Skeletal muscle cell (primary cell): ENCODE measurements at regions not wholly inside any gene's neighbourhood (a gene's known extent, or its start where the extent isn't known, plus 50 kb on each side); places are given as distances from the start of the nearest gene placed in this dataset.

Experiments used
- DNase-seq: peaks from one replicate; pipeline ENCODE4 v3.0.0-alpha.2; 2010; ENCODE audit warnings: low read depth
- H3K4me3 ChIP-seq: 2 replicates; pipeline ENCODE4 v1.5.1; 2011; ENCODE audit warnings: low read depth, mild to moderate bottlenecking, control low read depth, low read length, moderate library complexity

DNA sequence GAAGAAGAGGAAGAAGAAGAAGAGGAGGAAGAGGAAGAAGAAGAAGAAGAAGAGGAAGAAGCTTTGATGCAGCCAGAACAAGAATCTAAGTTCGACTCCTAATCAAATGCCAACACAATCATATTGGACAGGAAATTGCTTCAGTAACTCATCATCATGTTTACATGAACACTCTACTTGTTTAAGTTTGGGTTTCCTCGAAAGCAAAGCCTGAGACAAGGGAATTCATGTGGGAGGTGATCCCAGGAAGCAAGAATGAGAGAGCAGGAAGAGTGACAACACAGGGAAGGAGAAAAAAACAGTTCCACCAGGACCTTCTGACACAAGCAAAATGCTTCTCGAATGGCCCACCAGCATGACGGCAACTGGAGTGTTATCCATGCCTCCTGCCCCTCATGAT lies 279.0 kb downstream of the PMP22 start:
- DNase-seq, result no peak
- H3K4me3 ChIP-seq, result no peak overlapping the region

DNA sequence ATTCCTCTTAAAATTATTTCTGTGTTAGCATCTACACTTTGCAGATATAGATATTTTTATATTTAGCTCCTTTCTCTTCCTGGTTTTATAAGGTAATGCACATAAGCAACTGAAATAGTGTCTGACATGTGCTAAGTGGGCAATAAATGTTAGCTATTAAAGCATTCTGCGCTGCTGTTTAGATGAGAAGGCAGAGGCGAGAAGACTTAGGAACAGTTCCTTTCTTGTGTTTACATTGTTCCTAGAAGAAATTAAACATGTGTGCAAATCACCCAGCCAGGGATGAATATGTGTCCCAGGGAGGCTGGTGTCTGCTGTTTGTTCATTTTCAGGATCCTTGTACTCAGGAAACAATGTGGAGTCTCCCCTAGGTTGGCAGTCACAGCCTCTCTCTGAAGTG lies 292.3 kb downstream of the PMP22 start:
- no peak overlapping the region for H3K4me3 ChIP-seq
- no peak for DNase-seq

DNA sequence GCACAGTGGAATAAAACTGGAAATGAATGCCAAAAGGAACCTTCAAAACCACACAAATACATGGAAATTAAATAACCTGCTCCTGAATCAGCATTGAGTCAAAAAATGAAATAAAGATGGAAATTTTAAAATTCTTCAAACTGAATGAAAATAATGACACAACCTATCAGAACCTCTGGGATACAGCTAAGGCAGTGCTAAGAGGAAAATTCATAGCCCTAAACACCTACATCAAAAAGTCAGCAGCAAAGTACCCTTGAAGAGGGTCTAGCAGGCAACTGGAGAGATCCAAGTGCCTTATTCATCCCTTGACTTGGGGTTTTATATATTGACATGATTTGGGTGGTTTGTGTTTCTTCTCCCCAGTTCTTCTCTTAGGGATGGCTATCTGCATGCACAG lies 294.1 kb downstream of the PMP22 start:
- H3K4me3 ChIP-seq, result no peak overlapping the region
- DNase-seq, result no peak

DNA sequence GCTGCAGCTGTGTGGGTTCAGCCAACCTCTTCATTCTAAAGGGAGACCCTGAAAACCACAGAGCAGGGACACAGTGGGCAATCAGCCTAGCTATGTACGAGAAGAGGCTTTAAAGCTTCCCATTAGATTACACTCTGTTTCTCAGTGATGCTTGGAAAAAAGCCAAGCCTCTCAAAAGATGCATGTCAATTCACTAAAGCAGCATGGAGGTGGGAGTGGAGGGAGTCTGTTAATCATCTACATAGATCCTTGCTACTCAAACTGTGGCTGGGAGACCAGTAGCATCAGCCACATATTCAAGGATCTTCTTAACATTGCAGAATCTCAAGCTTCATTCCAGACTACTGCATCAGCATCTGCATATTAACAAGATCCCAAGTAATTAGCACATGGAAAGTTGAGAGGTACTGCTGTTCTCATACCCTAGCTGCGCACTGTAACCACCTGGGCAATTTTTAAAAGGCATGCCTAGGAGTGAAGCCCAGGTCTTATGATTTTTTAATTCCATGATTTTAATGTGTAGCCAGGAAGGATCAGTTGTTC lies 305.9 kb downstream of the PMP22 start:
- no peak for DNase-seq
- H3K4me3 ChIP-seq, result no peak overlapping the region

DNA sequence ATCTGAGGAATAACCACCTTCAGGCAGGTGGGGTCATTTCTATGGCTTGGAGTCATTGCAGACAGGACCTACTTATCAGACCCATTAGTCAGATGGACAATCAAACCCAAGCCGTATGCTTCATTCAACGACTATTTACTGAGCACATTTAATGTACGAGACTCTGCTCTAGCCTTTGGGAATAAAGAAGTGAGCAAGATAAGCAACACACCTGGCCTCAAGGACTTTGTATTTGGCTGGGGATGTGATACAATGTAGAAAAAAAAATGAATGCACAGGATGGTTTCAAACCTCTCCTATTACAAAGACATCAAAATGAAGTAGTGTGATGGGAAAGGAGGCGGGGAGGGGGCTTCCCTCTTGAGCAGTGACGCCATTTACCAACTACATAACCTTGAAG lies 311.7 kb downstream of the PMP22 start:
- H3K4me3 ChIP-seq, result no peak overlapping the region
- DNase-seq, result no peak

DNA sequence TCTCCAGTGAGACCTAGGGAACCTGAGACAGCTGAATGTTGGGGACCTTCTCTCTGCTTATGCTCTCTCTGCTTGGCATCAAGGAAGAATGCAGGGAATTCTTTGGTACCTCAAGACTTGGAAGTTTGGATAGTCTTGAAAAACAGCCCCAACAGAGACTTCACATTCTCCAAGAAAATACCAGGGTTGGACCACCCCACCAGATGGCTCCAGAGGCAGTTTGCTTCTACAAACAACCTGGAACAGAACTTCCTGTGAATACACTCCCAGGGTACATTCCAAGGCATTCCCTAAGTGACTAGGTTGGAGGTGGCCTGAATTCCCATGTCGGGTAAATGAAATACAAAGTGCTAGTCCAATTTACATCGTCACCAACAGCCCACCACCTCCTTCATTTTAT lies 314.4 kb downstream of the PMP22 start:
- H3K4me3 ChIP-seq, result no peak overlapping the region
- no peak for DNase-seq

DNA sequence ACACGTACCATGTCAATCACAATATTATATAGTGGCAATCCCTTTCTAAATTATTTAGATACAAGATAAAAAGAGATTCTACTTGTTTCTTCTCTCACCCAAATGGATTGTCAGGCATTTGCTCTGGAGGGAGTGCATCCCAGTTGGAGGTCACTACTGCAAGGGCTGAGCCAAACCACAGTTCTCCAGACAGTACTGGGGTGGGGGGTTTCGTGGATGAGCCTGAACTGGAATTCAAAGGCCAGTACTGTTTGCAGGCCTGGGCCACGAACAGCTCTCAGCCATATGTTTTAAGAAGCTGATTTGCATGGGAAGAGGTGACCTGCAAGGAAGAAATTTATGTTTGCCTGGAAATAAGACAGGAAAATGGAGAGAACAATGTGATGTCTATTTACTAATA lies 314.9 kb downstream of the PMP22 start:
- no peak for DNase-seq
- no peak overlapping the region for H3K4me3 ChIP-seq

DNA sequence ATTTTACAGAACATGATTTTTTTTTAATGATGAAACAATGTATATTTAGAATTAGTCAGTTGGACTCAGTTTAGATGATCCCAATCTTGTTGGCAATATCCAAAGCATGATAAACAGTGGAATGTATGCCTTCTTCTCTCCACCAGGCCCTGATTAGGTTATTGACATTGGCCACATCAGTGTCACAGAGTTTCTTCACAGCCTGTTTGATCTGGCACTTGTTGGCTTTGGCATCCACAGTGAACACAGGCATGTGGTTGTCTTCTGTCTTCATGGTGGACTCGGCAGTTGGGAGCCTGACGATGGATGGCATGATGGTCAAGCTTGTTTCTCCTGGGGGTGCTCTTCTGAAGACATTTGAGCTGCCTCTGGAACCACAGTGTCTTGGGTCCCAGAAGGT lies 317.5 kb downstream of the PMP22 start:
- DNase-seq, result no peak
- H3K4me3 ChIP-seq, result no peak overlapping the region

DNA sequence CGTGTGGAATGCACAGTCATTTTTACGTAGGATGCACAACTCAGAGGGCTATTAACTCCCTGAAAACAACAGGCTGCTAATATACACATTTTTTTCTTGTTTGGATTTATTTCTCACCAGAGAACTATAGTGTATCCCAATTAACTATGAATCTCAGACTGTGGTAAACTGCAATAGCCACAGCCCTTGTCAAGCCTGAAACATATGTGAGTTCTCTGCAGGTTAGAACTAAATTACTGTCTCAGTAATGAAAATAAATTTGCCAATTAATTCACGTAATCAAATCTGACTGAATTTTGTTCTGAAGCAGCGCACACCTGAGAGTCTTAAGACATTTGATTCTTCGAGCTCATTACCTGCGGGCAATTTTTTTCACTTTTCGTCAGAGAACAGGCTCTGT lies 318.6 kb downstream of the PMP22 start:
- DNase-seq, result no peak
- no peak overlapping the region for H3K4me3 ChIP-seq

DNA sequence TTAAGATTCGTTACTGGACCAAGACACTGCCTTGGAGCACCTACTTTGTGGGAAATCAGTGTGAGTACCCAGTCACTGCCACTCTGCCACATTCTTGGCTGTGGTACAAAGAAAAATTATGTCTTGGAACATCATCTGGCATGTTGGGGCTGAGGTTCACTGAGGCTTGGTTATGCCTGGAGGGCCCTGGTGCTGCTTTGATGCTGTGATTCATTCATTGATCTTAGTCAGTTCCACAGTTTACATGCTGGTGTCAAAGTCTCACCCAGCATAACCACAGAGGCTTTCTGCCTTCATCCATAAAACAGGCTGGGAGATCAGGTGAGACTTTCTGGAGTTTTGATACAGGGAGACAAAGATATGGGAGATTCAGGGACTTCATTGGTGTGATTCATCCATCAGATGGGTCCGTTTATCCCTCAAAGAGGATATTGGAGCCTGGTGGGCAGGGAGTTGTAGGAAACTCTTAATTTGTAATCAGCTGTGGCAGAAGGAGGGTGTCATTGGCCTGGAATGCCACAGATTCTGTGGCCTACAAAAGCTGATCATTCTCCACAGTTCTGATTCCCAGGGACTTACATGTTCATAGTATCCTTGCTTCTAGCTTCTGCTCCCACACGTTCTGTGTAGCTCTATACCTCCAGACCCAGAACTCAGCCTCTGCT lies 322.5 kb downstream of the PMP22 start:
- H3K4me3 ChIP-seq, result no peak overlapping the region
- no peak for DNase-seq

DNA sequence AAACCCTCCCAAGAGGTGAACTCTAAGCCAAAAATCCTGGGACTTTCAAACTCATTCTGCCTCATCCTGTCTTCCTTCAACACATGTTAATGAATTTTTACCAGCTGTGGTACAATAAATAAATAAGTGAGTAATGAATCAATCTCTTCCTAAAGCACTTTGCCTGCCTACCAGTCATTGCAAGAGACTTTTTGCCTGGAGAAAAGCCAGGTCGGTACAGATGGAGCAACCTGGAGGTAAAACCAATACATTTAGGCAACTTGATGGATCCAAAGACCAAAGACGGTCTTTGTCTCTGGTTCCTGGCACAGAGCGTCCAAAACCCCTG lies 324.2 kb downstream of the PMP22 start:
- no peak overlapping the region for H3K4me3 ChIP-seq
- no peak for DNase-seq

DNA sequence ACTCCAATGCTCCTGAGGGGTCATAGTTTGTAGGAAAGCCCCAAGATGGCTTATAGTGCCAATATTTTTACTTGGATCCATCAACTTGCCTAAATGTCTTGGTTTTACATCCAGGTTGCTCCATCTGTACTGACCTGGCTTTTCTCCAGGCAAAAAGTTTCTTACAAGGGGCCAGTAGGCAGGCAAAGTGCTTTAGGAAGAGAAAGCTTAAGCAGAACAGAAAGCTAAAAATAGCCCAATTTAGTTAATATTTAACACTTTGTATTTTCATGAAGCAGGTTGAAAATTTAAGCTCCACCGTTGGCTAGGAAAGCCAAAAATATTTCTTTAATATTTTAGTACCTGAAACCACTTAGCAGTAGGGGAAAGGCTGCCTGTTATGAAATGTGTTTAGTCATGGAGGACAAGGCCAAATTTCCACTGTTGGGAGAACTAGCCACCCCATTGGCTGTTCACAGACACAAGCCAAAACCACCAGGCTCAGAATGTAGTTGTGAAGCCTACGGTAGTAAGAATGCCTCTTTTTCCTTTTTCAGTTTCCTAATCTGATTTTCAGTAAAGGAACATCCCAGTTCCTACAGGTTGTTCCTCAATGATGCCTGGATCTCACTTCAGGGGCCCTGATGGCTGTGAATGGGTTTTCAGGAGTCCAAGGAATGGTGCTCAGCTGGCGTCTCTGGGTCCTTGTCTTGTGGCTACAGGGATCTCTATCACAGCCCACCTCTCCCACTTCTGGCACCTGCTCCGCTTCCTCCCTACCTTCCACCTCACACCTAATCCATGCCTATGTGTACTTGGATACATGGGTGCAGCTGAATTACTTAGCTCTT lies 324.8 kb downstream of the PMP22 start:
- no peak for DNase-seq

DNA sequence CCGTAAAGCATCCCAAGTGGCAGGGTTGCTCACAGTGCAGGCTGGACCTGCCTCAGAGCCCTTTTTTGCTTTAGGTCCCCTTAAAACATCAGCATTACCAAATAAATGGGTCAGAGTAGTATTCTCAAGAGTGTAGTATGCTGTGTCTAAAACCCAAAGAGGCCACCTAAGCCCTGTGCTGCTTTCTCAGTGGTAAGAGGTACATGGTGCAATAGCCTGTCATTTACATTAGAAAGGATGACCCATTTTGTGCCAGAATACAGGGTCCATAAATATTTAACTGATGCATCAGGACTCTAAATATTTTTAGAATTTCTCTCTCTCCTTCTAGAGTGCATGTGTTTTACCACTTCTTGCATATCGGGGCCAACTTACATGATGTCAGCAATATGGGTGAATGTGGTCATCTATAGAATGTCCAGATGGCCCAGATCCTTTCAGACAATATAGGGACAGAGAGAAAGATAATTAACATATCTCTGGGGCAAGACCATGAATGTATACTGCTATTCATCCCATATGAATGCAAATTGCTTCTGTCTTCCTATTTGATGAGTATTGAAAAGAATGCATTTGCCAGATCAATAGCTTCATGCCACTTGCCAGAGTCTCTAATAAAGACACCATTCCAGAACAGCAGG lies 329.2 kb downstream of the PMP22 start:
- H3K4me3 ChIP-seq, result no peak overlapping the region
- DNase-seq, result no peak

More for the DNA sequence above, 324.8 kb downstream of the PMP22 start:
- H3K4me3 ChIP-seq, result no peak overlapping the region

DNA sequence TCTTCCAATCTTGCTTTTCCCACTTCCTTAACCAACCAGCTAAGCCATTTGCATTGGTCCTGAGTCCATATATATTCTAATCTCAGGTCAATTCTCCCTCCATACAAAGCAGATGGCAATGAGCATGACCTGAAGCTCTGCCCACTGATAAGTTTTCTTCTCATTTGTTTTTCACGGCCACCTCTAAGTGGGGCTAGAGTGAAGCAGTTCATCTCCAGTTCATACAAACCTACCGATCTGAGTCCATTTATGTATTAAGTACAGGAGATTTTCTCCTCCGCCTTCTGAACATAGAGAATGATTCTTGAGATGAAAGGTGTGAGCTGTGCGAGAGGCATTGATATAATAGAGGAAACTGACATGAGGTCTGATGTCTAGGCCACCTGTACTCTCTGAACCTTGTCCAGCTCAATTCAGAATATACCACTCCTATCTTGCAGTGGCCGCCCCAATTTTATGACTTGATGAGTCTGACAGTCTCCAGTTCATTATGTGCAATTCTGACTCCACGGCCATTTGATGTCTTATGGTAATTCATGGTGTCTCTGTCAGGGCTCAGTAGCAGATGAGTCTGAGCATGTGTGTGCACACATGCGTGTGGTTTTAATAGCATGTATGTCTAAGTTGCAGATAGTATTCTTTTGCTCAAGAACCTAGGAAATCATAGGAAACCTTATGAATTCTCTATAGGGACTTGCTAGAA lies 329.8 kb downstream of the PMP22 start:
- DNase-seq, result no peak
- H3K4me3 ChIP-seq, result no peak overlapping the region

DNA sequence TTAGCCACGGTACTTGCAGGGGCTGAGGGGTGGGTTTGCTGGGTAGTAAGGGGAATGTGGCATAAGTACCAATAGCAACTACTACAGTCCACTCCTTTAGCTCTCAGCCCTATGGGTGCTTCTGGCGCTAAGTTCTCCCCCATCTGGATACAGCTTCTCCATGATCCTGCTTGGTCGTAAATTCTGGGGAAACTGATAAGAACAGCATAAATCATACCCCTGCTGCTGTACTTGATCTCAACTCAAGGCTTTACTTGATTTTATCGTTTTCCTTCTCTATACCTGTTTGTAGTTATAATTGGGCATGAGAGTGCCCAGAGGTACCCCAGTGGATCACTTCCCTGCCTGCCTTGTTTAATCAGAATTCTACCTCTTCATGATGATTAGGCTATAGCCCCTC lies 331.4 kb downstream of the PMP22 start:
- H3K4me3 ChIP-seq, result no peak overlapping the region
- no peak for DNase-seq

DNA sequence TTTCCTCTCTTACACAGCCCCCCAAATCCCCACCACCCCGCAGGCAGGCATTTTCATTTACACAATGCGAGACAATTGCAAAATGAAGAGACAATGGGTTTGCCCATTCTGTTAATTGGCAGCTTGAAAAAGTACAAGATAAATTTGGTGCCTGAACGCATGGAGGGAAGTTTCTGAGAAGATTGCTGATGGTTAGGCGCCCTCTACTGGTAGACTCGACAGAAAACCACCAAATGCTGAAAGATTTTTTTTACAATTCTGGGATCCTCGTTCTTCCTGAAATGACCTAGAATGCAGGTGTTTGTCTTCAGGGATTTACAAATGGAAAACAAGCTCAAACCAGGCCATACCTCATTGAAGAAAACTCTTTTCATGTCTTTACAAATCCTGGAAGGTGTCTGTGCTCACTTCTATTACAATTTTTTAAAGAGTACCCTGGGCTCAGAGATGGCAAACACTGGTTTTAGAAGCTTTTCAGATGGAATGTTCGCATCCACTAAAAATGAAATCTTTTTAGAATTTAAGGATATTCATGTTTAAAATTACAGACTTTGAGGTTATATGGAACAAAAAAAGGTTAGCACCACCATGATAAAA lies 338.5 kb downstream of the PMP22 start:
- DNase-seq, result no peak

DNA sequence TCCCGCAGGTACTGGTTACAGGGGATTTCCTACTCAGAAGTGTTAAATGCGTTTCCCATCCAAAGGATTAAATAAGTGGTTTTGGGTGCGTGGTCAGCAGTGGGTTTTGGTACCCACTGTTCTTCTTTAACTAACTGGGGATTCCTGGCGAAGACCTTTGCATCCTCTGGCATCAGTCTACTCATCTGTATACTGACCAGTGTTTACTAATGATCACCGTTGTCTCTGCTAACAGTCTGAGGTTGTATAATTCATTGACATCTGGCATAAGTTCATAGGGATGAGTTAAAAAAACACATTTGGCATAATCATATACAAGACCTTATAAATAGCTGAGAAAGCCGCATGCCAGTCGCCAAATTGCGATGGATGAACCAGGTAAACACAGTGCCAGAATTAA lies 339.1 kb downstream of the PMP22 start:
- no peak overlapping the region for H3K4me3 ChIP-seq
- DNase-seq, result no peak

More for the DNA sequence above, 338.5 kb downstream of the PMP22 start:
- H3K4me3 ChIP-seq, result no peak overlapping the region

DNA sequence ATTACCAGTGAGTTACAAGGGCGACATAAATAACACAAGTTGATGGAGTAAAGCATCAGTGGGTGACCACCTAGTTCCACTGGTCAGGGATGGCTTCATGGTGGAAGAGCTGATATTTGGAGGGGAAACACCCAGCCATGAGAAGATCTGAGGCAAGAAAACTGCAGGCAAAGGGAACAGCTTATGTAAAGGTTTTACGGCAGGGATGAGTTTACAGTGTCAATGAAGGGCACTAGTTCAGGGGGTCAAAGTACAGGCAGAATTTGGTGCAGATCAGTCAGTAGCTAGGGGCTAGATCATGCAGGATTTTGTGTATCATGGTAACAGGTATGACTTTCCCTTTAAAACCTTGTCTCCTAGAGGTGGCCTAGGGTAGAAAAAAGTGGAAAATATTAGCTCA lies 339.6 kb downstream of the PMP22 start:
- H3K4me3 ChIP-seq, result no peak overlapping the region
- no peak for DNase-seq

DNA sequence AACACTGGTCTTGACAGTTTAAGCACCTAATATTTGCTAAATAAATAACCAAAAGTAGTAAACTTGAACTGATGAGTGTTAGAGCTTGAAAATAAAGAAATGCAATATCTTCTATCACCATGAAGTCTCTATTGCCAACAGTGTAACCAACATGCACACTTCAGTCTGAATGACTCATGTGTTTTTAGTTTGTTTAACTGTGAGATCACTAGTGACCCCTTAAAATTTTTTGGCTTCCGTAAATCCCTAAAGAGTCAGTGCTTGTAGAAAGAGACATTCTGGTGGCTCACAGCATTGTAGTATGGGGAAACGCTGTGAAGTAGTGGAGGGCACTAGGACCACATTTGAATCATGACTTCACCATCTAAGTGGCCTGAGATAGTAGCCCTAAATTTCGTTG lies 341.1 kb downstream of the PMP22 start:
- no peak overlapping the region for H3K4me3 ChIP-seq
- peak; percentile 81 for DNase-seq

DNA sequence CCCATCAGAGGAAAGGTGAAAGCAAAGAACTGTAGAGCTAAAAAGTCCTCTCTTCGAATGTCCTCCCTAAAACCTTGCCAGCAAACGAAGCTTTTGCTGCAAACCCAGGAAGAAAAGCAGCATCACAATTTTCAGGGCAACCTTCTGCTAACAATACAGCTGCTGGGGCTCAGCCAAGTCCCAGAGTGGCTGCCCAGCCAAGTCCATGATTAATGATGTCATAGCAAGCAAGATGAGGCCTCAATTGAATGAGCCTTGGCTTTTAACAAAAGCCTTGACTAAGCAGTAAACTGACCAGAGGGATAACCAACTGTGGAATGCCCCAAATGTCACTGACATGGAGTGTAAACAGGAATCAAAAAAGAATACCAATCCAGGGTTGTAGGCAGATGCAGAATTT lies 342.7 kb downstream of the PMP22 start:
- no peak for DNase-seq

More for the DNA sequence above, 342.7 kb downstream of the PMP22 start:
- H3K4me3 ChIP-seq, result no peak overlapping the region
